PC-9 (cell line): ENCODE measurements at regions not wholly inside any gene's neighbourhood (a gene's known extent, or its start where the extent isn't known, plus 50 kb on each side); places are given as distances from the start of the nearest gene placed in this dataset.

Source experiments
- EZH2 ChIP-seq: fragments of 200-600 bp; sonication (generic); IDR thresholded peaks from 2 replicates; pipeline ENCODE4 v1.8.0; 2017; ENCODE audit warnings: antibody characterized with exemption, low read depth
- TF ChIP-seq, protein P1 (sequence below): fragments of 200-600 bp; sonication (generic); conservative IDR thresholded peaks from 2 replicates; pipeline ENCODE4 v1.6.1; 2017; ENCODE audit warnings: mixed run types, antibody characterized with exemption, mild to moderate bottlenecking, moderate library complexity

DNA sequence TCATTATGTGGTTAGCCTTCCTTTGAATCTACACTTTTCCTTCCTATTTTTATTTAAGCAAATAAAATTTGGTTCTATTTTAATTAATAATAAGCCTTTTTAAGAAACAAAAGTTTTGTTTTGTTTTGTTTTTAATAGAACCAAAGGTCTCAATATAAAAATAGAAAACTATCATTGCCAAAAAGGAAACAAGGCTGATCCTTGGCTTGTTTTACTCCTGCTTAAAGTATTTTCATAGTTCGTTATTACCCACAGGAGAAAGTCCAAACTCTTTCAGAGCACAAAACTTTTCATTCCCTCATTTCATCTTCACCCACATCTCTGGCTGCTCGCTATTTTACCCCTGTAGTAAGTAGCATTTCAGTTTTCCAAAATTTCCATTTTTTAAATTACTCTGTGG lies 374.8 kb downstream of the SEMA3D start:
- TF ChIP-seq, protein P1, sequence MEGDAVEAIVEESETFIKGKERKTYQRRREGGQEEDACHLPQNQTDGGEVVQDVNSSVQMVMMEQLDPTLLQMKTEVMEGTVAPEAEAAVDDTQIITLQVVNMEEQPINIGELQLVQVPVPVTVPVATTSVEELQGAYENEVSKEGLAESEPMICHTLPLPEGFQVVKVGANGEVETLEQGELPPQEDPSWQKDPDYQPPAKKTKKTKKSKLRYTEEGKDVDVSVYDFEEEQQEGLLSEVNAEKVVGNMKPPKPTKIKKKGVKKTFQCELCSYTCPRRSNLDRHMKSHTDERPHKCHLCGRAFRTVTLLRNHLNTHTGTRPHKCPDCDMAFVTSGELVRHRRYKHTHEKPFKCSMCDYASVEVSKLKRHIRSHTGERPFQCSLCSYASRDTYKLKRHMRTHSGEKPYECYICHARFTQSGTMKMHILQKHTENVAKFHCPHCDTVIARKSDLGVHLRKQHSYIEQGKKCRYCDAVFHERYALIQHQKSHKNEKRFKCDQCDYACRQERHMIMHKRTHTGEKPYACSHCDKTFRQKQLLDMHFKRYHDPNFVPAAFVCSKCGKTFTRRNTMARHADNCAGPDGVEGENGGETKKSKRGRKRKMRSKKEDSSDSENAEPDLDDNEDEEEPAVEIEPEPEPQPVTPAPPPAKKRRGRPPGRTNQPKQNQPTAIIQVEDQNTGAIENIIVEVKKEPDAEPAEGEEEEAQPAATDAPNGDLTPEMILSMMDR: no peak
- TF ChIP-seq EZH2: no peak
